HL-60 (cell line): ENCODE measurements at regions not wholly inside any gene's neighbourhood (a gene's known extent, or its start where the extent isn't known, plus 50 kb on each side); places are given as distances from the start of the nearest gene placed in this dataset.
"Not testable (repeated sequence)": the region's sequence is repeated elsewhere in the genome, so short reads cannot be mapped to it uniquely, and the experiment has no call there.

Experiments
- DNase-seq, 2 experiments: peaks; one replicate each; pipeline ENCODE4 v3.0.0-alpha.2; 2010 to 2020; ENCODE audit warnings: low read depth in 1 of 2, low spot score in 1 of 2
- H3K27ac ChIP-seq: fragments of 250-450 bp; sonication (Bioruptor Pico); replicated peaks from 2 replicates; pipeline ENCODE4 v1.5.1; 2020; ENCODE audit warnings: mild to moderate bottlenecking, moderate library complexity
- H3K27me3 ChIP-seq: fragments of 250-450 bp; sonication (Bioruptor Pico); 2 replicates; pipeline ENCODE4 v1.5.1; 2021; ENCODE audit warnings: mild to moderate bottlenecking, moderate library complexity; ENCODE audit not compliant: insufficient read depth, poor library complexity, severe bottlenecking
- H3K4me3 ChIP-seq: replicated peaks from 2 replicates; pipeline ENCODE4 v1.5.1; 2011; ENCODE audit warnings: mild to moderate bottlenecking, control low read depth, low read length; ENCODE audit not compliant: insufficient read depth
- CTCF ChIP-seq: IDR thresholded peaks from one replicate; pipeline ENCODE4 v1.5.1; 2011; ENCODE audit warnings: low read length, control low read depth, inconsistent platforms; ENCODE audit not compliant: insufficient read depth
- GABPA ChIP-seq: IDR thresholded peaks from 2 replicates; pipeline ENCODE4 v1.6.1; 2012; ENCODE audit warnings: low read depth
- POLR2AphosphoS5 ChIP-seq: IDR thresholded peaks from 2 replicates; pipeline ENCODE4 v1.6.1; 2012; ENCODE audit warnings: low read depth
- REST ChIP-seq: IDR thresholded peaks from 2 replicates; pipeline ENCODE4 v1.6.1; 2012; ENCODE audit warnings: low read depth; ENCODE audit not compliant: insufficient replicate concordance
- SPI1 ChIP-seq: IDR thresholded peaks from 2 replicates; pipeline ENCODE4 v1.6.1; 2012; ENCODE audit warnings: low read depth, mild to moderate bottlenecking, borderline replicate concordance

GRCh38 chr7:81859433-81859832 lies 89.6 kb upstream of the HGF start:
- Histone ChIP-seq H3K27me3 (no peaks in the 10 kb centered on the region), H3K4me3 (no peak overlapping the region), H3K27ac (no peak overlapping the region)
- no peak for DNase-seq
- no peak for TF ChIP-seq CTCF

- H3K27ac ChIP-seq, H3K27me3 ChIP-seq, H3K4me3 ChIP-seq, DNase-seq: not testable (repeated sequence)
These were observed 89.0 kb upstream of the HGF start for GRCh38 chr7:81858820-81859219.

GRCh38 chr7:81857385-81857784 lies 87.5 kb upstream of the HGF start:
- no peak for TF ChIP-seq REST
- TF ChIP-seq POLR2AphosphoS5 = no peak
- TF ChIP-seq GABPA = no peak
- no peak for TF ChIP-seq CTCF
- TF ChIP-seq SPI1 = no peak
- no peak for DNase-seq
- Histone ChIP-seq H3K4me3 (no peak overlapping the region), H3K27ac (no peak overlapping the region), H3K27me3 (no peaks in the 10 kb centered on the region)

- TF ChIP-seq CTCF (no peak), GABPA (no peak), REST (no peak), POLR2AphosphoS5 (no peak), SPI1 (no peak)
- no peak for DNase-seq
- H3K4me3 ChIP-seq = no peak overlapping the region
- H3K27ac ChIP-seq = no peak overlapping the region
- no peaks in the 10 kb centered on the region for H3K27me3 ChIP-seq
These were observed 84.7 kb upstream of the HGF start for GRCh38 chr7:81854518-81854917.
